ENCODE measurements at regions not wholly inside any gene's neighbourhood (a gene's known extent, or its start where the extent isn't known, plus 50 kb on each side); places are given as distances from the start of the nearest gene placed in this dataset.

- no peak for DNase-seq
These were observed 208.3 kb downstream of the TLE1 start for GRCh38 chr9:81480828-81481604.

- DNase-seq: no peak
These were observed 209.8 kb downstream of the TLE1 start for GRCh38 chr9:81479573-81479972.

DNA sequence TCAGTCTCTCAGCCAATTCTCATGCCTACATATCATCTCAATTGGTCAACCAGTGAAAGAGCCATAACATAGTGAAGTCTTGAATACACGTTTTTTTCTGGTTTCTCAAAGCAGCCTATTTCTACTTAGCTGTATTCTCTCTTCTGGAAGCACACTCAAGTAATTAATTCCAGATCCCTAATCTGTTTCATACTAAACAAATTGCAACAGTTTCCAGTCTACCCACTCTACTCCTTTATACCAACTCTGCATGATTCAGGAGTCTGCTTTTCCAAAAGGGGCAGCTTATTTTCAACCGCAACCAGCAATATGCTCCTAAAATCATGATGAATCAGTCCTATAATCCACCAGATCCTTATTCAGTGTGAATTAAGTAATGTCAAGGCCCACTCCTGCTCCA lies 211.7 kb downstream of the TLE1 start:
- no peak for DNase-seq

DNA sequence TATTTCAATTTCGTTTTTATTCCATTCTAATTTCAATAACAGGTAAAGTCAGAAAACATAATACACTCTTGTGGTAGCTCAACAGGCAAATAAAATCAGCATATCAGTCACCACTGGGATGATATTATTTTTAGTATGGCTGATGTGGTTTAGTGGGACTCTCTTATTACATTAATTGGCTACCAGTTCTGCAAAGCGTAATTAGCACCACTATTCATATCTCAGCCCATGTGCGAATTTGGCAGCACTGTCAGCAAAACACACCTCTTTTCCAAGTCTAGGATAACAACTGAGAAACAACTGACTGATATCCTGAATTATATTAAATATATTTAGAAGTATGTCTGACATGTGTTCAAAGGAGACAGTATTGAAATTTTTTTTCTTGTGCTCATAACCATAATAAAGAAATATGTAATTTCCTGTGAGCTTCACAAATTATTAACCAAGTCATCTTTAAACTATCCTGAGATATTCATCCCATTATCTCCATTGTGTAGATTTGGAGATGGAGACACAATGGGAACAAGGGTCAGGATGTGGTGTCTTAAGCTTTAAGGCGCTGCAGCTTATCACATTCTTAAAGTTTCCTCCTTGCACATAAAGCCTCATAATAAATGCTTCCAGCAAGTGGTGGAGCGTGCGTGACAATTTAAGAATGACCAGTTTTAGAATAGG lies 212.4 kb downstream of the TLE1 start:
- DNase-seq: no peak

DNA sequence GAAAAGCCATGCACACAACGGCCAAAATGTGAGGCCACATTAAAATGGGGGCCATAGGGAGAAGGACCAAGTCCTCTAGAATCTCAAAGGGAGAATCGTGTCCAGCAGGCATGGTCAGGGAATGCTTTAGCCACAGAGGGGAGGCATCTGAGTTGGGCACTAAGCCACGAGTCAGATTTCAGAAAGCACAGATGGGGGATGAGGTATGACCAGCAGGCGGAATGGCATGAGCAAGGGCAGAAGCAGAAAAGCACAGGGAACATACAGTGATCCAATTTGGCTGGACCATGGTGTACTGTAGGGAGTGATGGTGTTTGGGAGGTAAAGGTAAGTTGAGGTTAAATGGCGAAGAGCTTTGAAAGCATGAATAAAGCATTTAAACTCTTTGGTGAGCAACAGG lies 214.6 kb downstream of the TLE1 start:
- no peak for DNase-seq

DNA sequence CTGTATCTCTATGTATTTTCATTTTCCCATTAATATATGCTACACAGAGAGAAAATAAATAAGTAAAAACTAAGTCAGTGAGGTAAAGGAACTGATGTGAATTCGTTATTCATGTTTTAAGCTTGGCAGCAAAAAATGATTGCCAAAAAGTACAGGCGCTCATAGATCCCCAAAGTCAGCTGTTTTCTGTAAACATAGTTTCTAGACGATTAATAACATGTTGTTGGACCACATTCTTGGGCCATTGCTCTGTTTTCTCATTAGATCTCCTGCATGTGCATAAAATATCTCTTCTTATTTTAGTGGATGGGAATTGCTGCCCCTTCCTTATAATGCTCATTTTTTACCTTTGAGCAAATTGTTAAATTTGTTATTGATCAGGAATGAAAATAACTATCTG lies 215.2 kb downstream of the TLE1 start:
- DNase-seq: no peak

GRCh38 chr9:81473708-81474107 lies 215.6 kb downstream of the TLE1 start:
- no peak for DNase-seq

DNA sequence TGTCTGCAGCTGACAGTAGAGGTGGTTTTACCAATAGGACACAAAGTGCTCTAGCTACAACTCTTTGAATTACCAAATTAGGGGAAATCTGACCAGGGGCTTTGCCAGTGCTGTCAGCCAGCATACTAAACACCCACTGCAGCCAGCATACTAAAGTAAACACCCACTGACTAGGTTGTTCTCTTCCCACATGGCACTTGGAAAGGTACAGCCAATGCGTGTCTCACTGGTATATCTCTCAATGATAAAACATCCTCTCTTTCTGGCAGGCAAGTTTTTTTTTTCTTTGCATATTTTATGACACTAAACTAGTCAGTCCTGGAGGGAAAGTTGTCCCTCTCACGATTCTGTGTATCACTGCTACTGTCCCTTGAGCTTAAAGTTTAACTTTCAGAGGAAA lies 216.1 kb downstream of the TLE1 start:
- no peak for DNase-seq

DNA sequence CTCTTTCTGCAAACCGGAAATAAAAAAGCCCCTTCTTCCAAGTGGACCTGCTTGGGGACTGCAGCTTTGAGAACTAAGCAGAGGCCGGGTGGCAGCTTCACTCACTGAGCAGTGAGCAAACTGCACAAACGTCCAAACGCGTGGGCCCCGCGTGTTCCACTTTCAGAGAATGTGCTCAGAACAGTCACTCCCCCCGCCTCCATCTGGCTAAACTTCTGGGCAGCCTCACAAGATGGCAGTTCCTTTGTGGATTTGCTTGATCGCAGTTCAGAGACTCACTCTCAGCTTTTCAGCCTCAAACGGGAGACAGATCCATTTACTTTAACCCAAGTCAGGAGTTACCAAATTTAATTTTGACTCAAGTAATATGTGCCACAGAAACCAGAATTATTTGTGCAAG lies 216.6 kb downstream of the TLE1 start:
- no peak for DNase-seq

GRCh38 chr9:81470864-81471263 lies 218.5 kb downstream of the TLE1 start:
- no peak for DNase-seq

DNA sequence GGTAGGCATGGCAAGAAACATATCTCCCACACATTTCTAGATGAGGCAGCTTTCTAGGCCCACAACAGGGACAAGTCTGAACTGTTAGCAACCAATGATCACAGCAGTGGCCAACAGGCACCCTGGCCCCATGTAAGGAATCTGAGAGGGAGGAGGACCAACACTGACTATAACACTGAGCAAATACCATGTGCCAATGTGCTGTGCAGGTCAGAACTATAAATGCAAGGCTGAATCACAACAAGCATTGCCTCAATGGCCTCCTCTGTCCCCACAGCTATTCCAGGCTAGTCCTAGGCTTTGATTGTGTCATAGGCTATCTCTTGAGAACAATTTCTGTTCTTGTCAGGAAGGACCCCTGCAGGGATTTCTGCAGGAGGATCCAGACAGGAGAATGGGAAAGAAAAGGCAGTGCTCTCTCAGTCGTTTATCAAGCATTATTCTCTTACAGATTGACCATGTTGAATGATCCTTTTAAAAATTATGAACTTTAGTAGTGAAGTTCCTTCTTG lies 221.2 kb downstream of the TLE1 start:
- DNase-seq: no peak

GRCh38 chr9:81466981-81467380 lies 222.4 kb downstream of the TLE1 start:
- no peak for DNase-seq

GRCh38 chr9:81465468-81466011 lies 223.8 kb downstream of the TLE1 start:
- no peak for DNase-seq

DNA sequence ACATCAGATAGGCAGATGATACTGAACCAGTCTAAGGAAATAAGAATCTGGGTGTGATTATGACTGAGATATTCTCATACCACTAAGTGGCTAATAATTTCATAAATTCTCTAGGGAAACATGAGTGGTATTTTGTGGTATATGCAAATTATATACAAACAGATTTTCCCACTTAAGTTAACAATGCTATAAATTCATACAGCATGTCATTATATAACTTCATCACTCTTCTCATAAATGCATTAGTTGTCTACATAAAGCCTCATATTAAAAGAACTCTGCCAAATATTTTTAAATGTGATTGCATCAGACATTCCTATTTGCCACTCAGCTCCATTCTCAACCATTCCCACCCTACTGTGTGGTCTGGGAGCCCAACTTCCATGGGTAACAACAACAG lies 226.5 kb downstream of the TLE1 start:
- DNase-seq: no peak

GRCh38 chr9:81461196-81461595 lies 228.2 kb downstream of the TLE1 start:
- DNase-seq: no peak

DNA sequence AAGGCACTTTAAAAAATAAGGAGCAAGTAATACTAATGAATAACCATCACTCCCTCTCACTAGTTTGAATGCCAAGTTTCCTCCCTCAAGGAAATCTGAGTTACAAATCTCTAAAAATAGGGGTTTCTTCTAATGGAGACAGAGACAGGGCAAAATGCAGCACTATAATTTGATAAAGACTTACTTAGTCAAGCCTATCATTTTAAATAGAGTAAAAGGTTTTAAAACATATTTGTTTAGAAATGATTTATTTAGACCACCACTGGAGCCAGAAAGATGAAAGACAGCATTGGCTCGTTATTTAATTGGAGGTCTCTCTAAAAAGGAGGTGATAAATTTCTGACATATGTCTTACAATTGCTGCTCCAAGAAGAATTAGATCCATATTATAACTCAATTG lies 228.7 kb downstream of the TLE1 start:
- DNase-seq: no peak

DNA sequence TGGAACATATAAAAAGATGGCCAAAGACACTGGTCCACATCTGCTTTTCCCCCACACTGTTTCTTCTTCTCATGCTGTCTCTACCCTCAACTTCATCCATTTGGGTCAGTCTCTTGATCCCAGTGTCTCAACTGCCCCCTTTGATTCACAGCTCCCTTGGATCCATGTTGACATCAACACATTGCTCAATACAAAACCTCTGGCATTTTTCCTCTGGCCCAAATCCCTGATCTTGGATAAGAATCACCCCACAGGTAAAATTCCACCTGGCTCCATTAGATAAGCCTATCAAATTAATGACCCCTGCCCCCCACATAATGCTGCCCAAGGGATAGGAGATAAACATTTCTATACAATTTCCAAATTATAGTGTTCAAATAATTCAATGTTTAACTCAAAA lies 229.8 kb downstream of the TLE1 start:
- no peak for DNase-seq

DNA sequence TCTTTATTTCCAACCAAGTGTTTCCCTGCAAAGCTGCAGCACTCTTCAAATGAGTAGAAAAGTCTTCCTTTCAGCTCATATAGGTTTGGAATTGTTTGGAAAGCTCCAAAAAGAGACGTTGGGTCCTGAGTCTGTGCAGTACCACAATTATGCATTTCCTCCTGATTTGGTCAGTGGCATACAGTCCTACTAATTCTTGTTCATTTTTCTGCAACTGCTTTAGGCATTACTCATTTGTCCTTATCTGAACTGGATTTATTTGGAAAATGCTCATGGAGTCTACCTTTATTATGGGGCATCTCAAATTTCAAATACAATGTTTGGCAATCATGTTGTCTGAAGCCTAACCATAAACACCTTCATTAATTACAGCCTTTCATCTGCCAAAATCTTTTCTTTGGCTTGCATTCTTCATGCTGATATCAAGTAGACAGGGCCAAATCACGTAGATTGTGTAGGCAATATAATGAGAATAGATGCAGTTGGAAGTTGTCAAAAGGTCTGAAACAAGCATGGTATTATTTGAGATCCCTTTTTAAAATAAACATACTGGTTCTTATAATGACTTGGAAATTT lies 232.8 kb downstream of the TLE1 start:
- DNase-seq: peak; percentile 77

DNA sequence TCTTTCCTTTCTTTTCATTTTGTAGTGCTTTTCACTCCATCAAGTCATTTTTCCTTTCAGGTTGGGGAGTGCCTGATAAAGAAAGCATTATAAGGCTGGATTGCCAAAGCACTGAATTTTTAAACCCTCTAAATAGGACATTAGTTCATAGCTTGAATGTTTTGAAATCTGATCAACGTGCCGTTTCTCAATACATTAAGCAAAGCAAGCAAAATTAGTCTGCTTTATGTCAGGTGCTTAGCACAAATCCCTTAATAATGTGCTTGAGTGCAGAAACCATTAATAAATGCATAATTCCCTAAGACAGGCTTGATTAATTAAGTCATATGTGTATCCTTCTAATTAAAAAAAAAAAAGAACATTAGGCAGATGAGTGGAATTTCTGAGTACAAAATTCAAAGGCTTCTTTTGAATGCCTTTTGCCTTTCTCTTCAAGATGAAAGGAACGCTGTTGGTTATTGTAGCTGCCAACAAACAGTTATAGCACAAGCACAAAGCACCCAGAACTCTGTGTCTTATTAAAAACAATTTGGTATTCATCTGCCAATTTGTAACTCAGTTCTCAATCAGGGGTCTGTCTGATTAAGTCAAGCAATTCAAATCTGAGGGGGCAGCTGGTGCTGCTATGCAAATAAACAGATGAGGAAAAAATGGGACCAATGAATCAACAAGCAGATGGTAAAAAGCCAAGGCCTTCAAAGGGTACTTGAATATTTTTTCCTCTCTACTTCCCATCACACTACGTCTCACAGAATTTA lies 233.7 kb downstream of the TLE1 start:
- DNase-seq: peak; percentile 78

DNA sequence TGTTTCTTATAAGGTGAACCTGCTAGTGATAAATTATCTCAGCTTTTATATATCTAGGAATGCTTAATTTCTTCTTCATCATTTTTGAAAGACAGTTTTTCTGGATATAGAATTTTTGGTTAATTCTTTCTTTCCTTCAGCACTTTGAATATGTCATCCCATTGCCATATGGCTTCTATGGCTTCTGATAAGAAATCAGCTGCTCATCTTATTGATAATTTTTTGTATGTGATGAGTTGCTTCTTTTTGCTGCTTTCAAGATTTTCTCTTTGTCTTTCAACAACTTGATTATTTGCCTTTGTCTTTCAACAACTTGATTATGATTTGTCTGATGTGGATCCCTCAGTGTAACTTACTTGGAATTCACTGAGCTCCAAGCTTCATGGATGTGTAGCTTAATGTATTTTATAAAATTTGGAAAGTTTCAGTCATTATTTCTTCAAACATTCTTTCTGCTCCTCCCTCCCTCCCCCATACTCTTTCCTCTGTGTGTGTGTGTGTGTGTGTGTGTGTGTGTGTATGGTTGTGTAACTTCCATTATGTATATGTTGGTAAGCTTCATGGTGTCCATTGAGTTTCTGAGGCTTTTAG lies 243.9 kb downstream of the TLE1 start:
- DNase-seq: no peak

- DNase-seq: no peak
These were observed 257.7 kb downstream of the TLE1 start for GRCh38 chr9:81431641-81432040.

DNA sequence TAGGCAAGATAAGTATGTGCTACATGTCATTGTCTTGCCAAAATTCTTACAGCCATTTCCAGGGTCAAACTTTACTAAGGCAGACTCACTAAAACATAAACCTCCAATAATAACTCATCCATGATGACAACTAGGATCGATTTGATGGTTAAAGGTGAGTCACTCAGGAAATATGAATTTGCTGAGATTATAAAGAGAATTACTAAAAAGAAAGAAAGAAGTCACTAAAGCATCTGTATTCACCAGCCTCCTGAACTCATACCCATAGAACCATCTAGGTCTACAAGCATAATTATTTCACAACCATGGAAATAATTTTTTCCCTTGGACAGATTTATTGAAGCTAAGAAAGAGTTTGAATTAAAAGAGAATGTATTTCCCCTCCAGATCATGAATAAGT lies 258.6 kb downstream of the TLE1 start:
- DNase-seq: no peak

DNA sequence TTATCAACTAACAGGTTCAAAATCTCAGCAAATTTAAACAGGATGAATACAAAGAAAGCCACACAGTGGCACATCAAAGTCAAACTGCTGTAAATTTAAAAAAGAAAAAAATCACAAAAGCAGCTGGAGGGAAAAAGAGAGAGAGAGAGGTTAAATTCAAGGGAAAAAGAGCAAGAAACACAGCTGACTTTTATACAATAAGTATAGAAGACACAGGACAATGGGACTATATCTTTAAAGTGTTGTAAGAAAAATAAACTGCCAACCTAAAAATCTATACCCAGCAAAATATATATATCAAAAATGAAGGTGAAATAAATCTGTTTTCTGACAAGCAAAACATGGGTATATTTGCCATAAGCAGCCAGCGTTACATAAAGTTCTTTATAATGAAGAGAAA lies 261.5 kb downstream of the TLE1 start:
- DNase-seq: peak; percentile 9
